Mammary epithelial cell (primary cell): ENCODE measurements at regions not wholly inside any gene's neighbourhood (a gene's known extent, or its start where the extent isn't known, plus 50 kb on each side); places are given as distances from the start of the nearest gene placed in this dataset.

ENCODE experiments used
- CTCF ChIP-seq, 2 donors: IDR thresholded peaks in 1 of 2; conservative IDR thresholded peaks in 1 of 2; 2 replicates each; pipeline ENCODE4 v1.5.1; 2011 to 2012; ENCODE audit warnings: inconsistent platforms in 2 of 2, low read length in 2 of 2, mild to moderate bottlenecking in 2 of 2, control low read depth in 1 of 2, low read depth in 1 of 2; ENCODE audit not compliant: insufficient read depth in 1 of 2; ENCODE audit errors: extremely low read depth in 1 of 2
- EZH2 ChIP-seq: IDR thresholded peaks from 2 replicates; pipeline ENCODE4 v1.6.1; 2012; ENCODE audit warnings: low read length, inconsistent platforms, borderline replicate concordance

- no peak for TF ChIP-seq EZH2
- no peak for TF ChIP-seq CTCF (conservative IDR thresholded peaks at IDR 0.05 in 1 of 2, IDR thresholded peaks at IDR 0.05 in 1 of 2; ENCODE audit: extremely low read depth in 1 of 2, insufficient read depth in 1 of 2, low read depth in 1 of 2, low read length in 2 of 2)
Measured at GRCh38 chr22:22772883-22773282, 114.7 kb upstream of the IGLL5 start.
